HUES48 (cell line): ENCODE measurements at regions not wholly inside any gene's neighbourhood (a gene's known extent, or its start where the extent isn't known, plus 50 kb on each side); places are given as distances from the start of the nearest gene placed in this dataset.

Experiments used
- H3K27ac ChIP-seq: one replicate; pipeline ENCODE4 v1.7.0; 2013; ENCODE audit warnings: low read depth, low read length, inconsistent platforms
- H3K27me3 ChIP-seq: 2 replicates; pipeline ENCODE4 v1.6.1; 2013; ENCODE audit warnings: mild to moderate bottlenecking, low read length; ENCODE audit not compliant: control insufficient read depth, insufficient read depth
- H3K36me3 ChIP-seq: 2 replicates; pipeline ENCODE4 v1.6.1; 2013; ENCODE audit warnings: low read length; ENCODE audit not compliant: control insufficient read depth, insufficient read depth
- H3K4me1 ChIP-seq: 2 replicates; pipeline ENCODE4 v1.6.1; 2013; ENCODE audit warnings: mild to moderate bottlenecking, low read length; ENCODE audit not compliant: control insufficient read depth, insufficient read depth
- H3K4me3 ChIP-seq: 2 replicates; pipeline ENCODE4 v1.5.1; 2013; ENCODE audit warnings: mild to moderate bottlenecking, low read depth, low read length
- H3K9ac ChIP-seq: 2 replicates; pipeline ENCODE4 v1.6.1; 2013; ENCODE audit warnings: mild to moderate bottlenecking, low read depth, low read length, moderate library complexity
- H3K9me3 ChIP-seq: 2 replicates; pipeline ENCODE4 v1.6.1; 2013; ENCODE audit warnings: low read length; ENCODE audit not compliant: control insufficient read depth, insufficient read depth

DNA sequence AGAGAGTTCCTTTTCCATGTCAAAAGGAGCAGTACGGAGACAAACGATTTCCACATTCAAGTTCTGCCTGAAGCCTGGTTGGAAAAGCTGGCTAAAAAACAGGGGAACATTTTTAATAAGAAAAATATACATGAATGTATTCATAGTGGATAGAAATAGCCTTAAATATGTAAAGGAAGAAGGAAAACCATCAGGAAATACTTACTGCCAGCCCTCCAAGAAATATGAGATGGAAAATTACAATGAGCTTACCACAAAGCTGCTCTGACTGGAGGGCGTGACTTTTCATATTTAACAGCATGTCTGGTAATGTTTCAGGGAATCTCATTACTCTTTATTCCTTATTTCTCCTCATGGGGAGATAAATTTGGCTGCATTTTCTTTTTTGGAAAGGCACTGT is 75.9 kb upstream of the ZDHHC17 start:
- Histone ChIP-seq H3K9ac (no peak overlapping the region), H3K4me1 (peaks cover 14% of the 10 kb centered on the region), H3K36me3 (no peaks in the 10 kb centered on the region), H3K27me3 (no peaks in the 10 kb centered on the region), H3K4me3 (no peak overlapping the region), H3K27ac (no peak overlapping the region), H3K9me3 (no peaks in the 10 kb centered on the region)

DNA sequence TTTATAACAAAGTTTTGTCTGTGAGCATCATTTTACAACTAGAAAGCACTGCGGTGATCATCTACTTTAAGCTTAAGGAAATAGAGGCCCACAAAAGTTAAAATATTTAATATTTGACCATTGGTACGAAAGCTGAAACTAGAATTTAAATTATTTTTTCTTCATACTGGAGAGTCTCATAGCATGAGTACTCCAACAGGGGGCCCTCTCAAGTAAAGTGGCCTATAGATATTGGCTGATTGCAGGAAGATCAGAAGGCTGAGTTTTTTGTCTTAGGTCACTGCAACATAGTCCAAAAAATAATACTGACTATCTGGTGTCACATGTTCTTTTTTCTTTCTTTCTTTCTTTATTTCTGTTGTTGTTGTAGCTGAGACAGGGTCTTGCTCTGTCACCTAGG is 75.3 kb upstream of the ZDHHC17 start:
- no peaks in the 10 kb centered on the region for H3K27me3 ChIP-seq
- H3K27ac ChIP-seq: no peak overlapping the region

DNA sequence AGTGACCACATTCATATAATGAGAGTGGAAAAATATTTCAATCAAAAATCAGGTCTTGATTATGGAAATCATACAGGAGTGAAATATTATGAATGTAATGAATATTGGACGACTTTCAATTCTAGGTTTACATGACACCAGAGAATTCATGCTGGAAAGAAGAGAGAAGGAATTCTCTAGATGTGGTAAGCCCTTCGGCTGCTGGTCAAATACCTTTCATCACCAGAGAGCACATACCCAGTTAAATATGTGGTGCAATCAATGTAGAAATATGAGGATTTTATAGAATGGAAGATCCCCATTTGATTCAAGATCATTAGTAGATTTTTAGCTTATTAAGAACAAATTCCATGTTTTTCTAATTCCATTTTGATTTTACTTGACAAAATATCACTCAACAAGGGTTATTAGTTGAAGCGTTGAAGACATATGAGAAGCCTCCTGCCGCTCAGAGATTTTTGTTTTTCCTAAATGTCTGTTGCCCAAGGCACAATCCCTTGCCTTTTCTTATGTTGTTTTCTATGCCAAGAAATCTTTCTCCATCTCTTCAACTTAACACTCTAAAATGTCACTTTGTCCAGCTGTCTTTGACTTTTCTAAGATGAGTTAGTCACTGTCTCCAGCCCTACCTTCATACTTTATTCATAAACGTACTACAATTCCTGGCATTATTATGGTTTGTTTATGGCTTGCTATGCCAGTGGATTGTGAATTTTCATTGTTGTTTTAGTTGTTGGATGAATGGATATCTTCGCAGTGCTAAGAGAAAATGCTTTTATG is 72.8 kb upstream of the ZDHHC17 start:
- Histone ChIP-seq H3K9ac (no peak overlapping the region), H3K27me3 (no peaks in the 10 kb centered on the region), H3K27ac (no peak overlapping the region), H3K9me3 (no peaks in the 10 kb centered on the region), H3K4me3 (no peak overlapping the region), H3K36me3 (no peaks in the 10 kb centered on the region), H3K4me1 (peaks cover 5% of the 10 kb centered on the region; the same call in 1 of the 2 replicates)

More for the DNA sequence above, 75.3 kb upstream of the ZDHHC17 start:
- Histone ChIP-seq H3K9ac (no peak overlapping the region), H3K4me3 (no peak overlapping the region), H3K36me3 (no peaks in the 10 kb centered on the region), H3K9me3 (no peaks in the 10 kb centered on the region), H3K4me1 (peaks cover 14% of the 10 kb centered on the region)

DNA sequence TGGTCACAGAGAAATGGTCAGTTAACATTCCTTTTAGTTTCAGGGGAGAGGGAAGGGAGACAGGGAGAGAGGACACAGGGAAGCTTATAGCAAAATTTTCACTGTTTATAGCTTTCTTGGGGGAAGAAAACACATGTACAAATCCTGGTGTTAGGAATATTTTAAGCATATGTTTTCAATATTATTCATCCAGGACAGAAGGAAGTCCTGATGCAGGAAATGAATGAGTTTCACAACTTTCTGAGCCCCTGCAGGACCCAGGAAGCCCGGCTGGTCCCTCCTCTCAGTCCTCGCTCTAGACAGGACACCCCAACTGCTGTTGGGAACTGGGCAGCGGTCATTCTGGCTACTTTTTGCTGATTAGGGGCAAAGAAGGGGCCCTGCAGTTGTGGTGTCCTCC is 71.1 kb upstream of the ZDHHC17 start:
- H3K27me3 ChIP-seq: no peaks in the 10 kb centered on the region
- no peak overlapping the region for H3K27ac ChIP-seq
- H3K4me3 ChIP-seq: no peak overlapping the region
- H3K9me3 ChIP-seq: no peaks in the 10 kb centered on the region
- no peak overlapping the region for H3K9ac ChIP-seq
- H3K4me1 ChIP-seq: peaks cover 7% of the 10 kb centered on the region; the same call in 1 of the 2 replicates
- no peaks in the 10 kb centered on the region for H3K36me3 ChIP-seq

DNA sequence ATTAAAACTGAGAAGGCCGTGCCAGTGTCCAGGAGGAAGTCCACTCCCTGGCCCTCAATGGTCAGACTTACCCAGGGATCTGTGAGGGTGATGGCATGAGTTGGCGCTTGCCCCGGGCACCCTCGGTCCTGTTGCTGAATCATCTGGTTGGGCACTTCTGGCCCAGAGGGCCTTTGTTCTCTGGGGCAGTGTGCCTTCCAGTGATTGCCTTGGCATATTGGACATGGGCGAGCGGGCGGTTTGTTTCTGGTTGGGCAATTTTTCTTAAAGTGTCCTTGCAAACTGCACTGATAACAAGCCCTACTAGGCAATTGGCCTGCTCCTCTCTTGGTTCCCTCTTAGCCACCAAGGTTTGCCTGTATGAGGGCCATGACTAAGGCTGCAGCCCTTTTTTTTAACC is 69.5 kb upstream of the ZDHHC17 start:
- Histone ChIP-seq H3K27ac (no peak overlapping the region), H3K9me3 (no peaks in the 10 kb centered on the region), H3K27me3 (no peaks in the 10 kb centered on the region), H3K36me3 (no peaks in the 10 kb centered on the region), H3K9ac (no peak overlapping the region), H3K4me1 (peaks cover 19% of the 10 kb centered on the region; the same call in 1 of the 2 replicates), H3K4me3 (no peak overlapping the region)

DNA sequence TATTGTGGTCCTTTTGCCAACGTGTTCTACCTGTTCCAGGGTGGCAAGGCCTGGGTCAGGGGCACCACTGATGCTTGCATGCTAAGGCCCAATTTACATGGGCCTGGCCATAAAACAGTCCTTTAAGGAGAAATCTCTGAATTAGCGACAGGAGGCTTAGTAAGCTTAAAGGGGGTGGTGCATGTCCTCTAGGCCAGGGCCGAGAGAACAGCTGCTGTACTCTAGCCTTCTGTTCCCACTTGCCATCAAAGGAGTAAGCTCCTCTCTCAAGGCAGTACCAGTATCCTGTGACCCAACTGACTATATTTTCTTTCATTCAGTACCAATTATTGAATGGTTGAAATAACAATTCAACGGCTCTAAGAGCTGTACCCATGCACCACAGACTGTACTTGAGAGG is 67.7 kb upstream of the ZDHHC17 start:
- Histone ChIP-seq H3K9ac (no peak overlapping the region), H3K4me3 (no peak overlapping the region), H3K9me3 (no peaks in the 10 kb centered on the region), H3K27ac (no peak overlapping the region), H3K4me1 (peaks cover 19% of the 10 kb centered on the region; the same call in 1 of the 2 replicates), H3K36me3 (no peaks in the 10 kb centered on the region), H3K27me3 (no peaks in the 10 kb centered on the region)

DNA sequence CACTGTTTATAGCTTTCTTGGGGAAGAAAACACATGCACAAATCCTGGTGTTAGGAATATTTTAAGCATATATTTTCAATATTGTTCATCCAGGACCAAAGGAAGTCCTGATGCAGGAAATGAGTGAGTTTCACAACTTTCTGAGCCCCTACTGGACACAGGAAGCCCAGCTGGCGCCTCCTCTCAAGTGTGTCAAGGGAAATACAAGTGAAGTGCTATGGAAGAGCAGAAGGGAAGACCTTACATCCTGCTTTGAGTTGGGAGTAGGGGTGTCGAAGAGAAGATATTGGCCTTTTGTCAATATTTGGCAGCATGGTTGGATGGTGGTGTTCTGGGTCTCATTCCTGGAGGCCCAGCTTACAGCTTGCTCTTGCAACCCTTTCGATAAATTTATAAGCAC is 66.1 kb upstream of the ZDHHC17 start:
- Histone ChIP-seq H3K27ac (no peak overlapping the region), H3K9me3 (no peaks in the 10 kb centered on the region), H3K36me3 (no peaks in the 10 kb centered on the region), H3K4me1 (peaks cover 19% of the 10 kb centered on the region; the same call in 1 of the 2 replicates), H3K4me3 (no peak overlapping the region), H3K9ac (no peak overlapping the region), H3K27me3 (no peaks in the 10 kb centered on the region)

DNA sequence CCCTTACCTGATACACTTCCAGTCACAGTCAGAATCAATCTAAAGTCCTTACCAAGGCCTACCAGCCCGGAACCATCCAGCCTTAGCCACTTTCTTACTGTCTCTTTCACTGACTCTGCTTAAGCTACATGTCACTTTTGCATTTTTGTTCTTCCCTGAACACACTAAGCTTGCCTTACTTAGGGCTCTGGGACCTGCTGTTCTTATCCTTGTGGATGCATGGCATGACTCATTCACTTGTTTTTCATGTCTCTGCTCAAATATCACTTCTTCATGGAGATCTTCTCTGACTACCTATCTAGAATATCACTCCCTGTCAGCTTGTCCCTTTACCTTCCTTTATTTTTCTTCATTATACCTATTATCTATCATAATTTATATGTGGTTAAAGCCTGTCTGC is 65.6 kb upstream of the ZDHHC17 start:
- H3K4me3 ChIP-seq: no peak overlapping the region
- no peaks in the 10 kb centered on the region for H3K9me3 ChIP-seq
- H3K27ac ChIP-seq: no peak overlapping the region
- H3K27me3 ChIP-seq: no peaks in the 10 kb centered on the region
- no peak overlapping the region for H3K9ac ChIP-seq
- H3K4me1 ChIP-seq: peaks cover 19% of the 10 kb centered on the region; the same call in 1 of the 2 replicates
- no peaks in the 10 kb centered on the region for H3K36me3 ChIP-seq

DNA sequence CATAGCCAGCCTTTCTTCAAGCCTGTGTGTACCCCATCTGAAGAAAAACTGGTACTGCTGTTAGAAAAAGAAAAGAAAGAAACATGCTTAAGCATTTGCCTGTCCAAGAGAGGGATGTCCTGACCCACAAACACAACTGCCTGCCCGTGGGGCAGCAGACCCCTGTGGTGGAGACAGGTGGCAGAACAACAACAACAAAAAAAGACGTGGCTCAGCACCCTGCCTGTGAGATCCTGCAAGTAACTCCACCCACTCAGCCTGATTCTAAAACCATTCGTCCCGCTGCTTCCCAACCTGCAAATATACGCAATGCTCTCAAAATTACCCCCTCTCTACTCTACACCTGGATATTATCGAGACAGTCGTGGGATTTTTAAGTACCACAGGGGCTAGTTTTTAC is 64.9 kb upstream of the ZDHHC17 start:
- no peak overlapping the region for H3K4me3 ChIP-seq
- no peak overlapping the region for H3K27ac ChIP-seq
- peaks cover 19% of the 10 kb centered on the region; the same call in 1 of the 2 replicates for H3K4me1 ChIP-seq
- no peaks in the 10 kb centered on the region for H3K36me3 ChIP-seq
- H3K9ac ChIP-seq: no peak overlapping the region
- no peaks in the 10 kb centered on the region for H3K27me3 ChIP-seq
- H3K9me3 ChIP-seq: no peaks in the 10 kb centered on the region

DNA sequence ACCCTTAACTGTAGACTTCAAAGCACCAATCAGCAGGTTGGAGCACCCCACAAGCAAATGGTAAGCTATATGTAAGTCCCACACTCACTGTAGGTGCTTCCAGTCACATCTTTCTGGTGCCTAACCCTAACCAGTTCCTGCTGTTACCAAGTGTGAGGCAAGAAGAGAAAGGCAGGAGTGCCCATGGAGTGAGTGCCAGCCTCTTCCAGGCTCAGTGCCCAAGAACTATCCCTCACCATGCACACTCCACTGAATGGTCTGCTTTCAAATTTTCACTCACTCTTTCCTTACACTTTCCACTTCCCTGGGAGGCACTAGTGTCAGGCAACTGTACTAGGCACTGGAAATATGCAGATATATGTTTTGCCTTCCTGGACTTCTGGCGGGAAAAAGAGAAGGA is 62.2 kb upstream of the ZDHHC17 start:
- Histone ChIP-seq H3K27ac (no peak overlapping the region), H3K4me3 (no peak overlapping the region), H3K4me1 (peaks cover 19% of the 10 kb centered on the region; the same call in 1 of the 2 replicates), H3K27me3 (no peaks in the 10 kb centered on the region), H3K36me3 (no peaks in the 10 kb centered on the region), H3K9me3 (no peaks in the 10 kb centered on the region), H3K9ac (no peak overlapping the region)

DNA sequence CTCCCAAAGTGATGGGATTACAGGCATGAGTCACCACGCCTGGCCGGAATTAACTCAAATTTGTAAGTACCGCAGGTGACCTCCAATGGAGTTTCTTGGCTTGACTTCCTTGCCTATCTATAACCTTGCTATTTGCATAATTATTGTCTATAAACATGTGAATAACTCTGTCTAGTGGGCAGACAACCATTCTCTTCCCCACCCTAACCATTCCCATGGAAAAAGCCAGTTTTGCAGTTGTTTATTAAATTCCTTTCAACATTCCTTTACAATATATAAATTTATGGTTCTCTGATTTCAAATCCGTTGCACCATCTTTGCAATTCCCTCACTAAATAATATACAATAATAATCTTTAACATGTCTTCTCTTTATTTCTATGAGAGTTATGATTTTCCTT is 61.0 kb upstream of the ZDHHC17 start:
- Histone ChIP-seq H3K27me3 (no peaks in the 10 kb centered on the region), H3K27ac (no peak overlapping the region), H3K9ac (no peak overlapping the region), H3K4me1 (peaks cover 14% of the 10 kb centered on the region; the same call in 1 of the 2 replicates), H3K9me3 (no peaks in the 10 kb centered on the region), H3K4me3 (no peak overlapping the region), H3K36me3 (no peaks in the 10 kb centered on the region)
